Testis (tissue), 2 donors: ENCODE measurements at regions not wholly inside any gene's neighbourhood (a gene's known extent, or its start where the extent isn't known, plus 50 kb on each side); places are given as distances from the start of the nearest gene placed in this dataset.

Experiments used
- CTCF ChIP-seq, 3 experiments: fragments of 450-650 bp in 2 of 3; fragments of 200-600 bp in 1 of 3; sonication (generic) in 1 of 3; IDR thresholded peaks; one replicate each; pipeline ENCODE4 v1.5.1; 2016 to 2019; ENCODE audit warnings: antibody characterized with exemption in 3 of 3, mild to moderate bottlenecking in 2 of 3, moderate library complexity in 1 of 3
- POLR2A ChIP-seq: fragments of 450-650 bp; IDR thresholded peaks from one replicate; pipeline ENCODE4 v1.6.1; 2017; ENCODE audit warnings: antibody characterized with exemption, mild to moderate bottlenecking, moderate library complexity

GRCh38 chr10:120034236-120034635, 141.7 kb downstream of the SEC23IP start:
- TF ChIP-seq CTCF (IDR thresholded peaks at IDR 0.05) (no peak), POLR2A (no peak)
